ENCODE measurements at regions not wholly inside any gene's neighbourhood (a gene's known extent, or its start where the extent isn't known, plus 50 kb on each side); places are given as distances from the start of the nearest gene placed in this dataset.

GRCh38 chr13:80009760-80010159 is 331.2 kb downstream of the SPRY2 start:
- H3K27ac ChIP-seq (ENCODE audit: low read depth in 1 of 2, low read length in 1 of 2) = no peak overlapping the region
- H3K36me3 ChIP-seq (ENCODE audit: control insufficient read depth in 2 of 2, insufficient read depth in 2 of 2, low read length in 1 of 2) = no peaks in the 10 kb centered on the region
- H3K4me3 ChIP-seq (ENCODE audit: low read length in 2 of 2) = no peak overlapping the region
- H3K9me3 ChIP-seq (ENCODE audit: control insufficient read depth in 2 of 2, insufficient read depth in 1 of 2, low read length in 1 of 2) = no peaks in the 10 kb centered on the region
- H3K4me1 ChIP-seq (ENCODE audit: control insufficient read depth in 2 of 2, insufficient read depth in 2 of 2, low read length in 2 of 2) = no peaks in the 10 kb centered on the region
- DNase-seq (ENCODE audit: low read depth in 6 of 9, low spot score in 9 of 9) = no peak
- H3K27me3 ChIP-seq (ENCODE audit: control insufficient read depth in 2 of 2, insufficient read depth in 1 of 2, low read length in 1 of 2) = no peaks in the 10 kb centered on the region

GRCh38 chr13:80006940-80007339 is 334.0 kb downstream of the SPRY2 start:
- no peak overlapping the region for H3K27ac ChIP-seq (ENCODE audit: low read depth in 1 of 2, low read length in 1 of 2)
- no peaks in the 10 kb centered on the region for H3K27me3 ChIP-seq (ENCODE audit: control insufficient read depth in 2 of 2, insufficient read depth in 1 of 2, low read length in 1 of 2)
- no peaks in the 10 kb centered on the region for H3K4me1 ChIP-seq (ENCODE audit: control insufficient read depth in 2 of 2, insufficient read depth in 2 of 2, low read length in 2 of 2)
- 98% methylated on average over 4 of the region's 4 CpGs for WGBS
- H3K4me3 ChIP-seq (ENCODE audit: low read length in 2 of 2) = no peak overlapping the region
- no peaks in the 10 kb centered on the region for H3K36me3 ChIP-seq (ENCODE audit: control insufficient read depth in 2 of 2, insufficient read depth in 2 of 2, low read length in 1 of 2)
- no peaks in the 10 kb centered on the region for H3K9me3 ChIP-seq (ENCODE audit: control insufficient read depth in 2 of 2, insufficient read depth in 1 of 2, low read length in 1 of 2)
- DNase-seq (ENCODE audit: low read depth in 6 of 9, low spot score in 9 of 9) = no peak

- Histone ChIP-seq H3K9me3 (ENCODE audit: control insufficient read depth in 2 of 2, insufficient read depth in 1 of 2, low read length in 1 of 2) (no peaks in the 10 kb centered on the region), H3K27me3 (ENCODE audit: control insufficient read depth in 2 of 2, insufficient read depth in 1 of 2, low read length in 1 of 2) (no peaks in the 10 kb centered on the region), H3K36me3 (ENCODE audit: control insufficient read depth in 2 of 2, insufficient read depth in 2 of 2, low read length in 1 of 2) (no peaks in the 10 kb centered on the region), H3K27ac (ENCODE audit: low read depth in 1 of 2, low read length in 1 of 2) (no peak overlapping the region), H3K4me1 (ENCODE audit: control insufficient read depth in 2 of 2, insufficient read depth in 2 of 2, low read length in 2 of 2) (no peaks in the 10 kb centered on the region), H3K4me3 (ENCODE audit: low read length in 2 of 2) (no peak overlapping the region)
- DNase-seq (ENCODE audit: low read depth in 6 of 9, low spot score in 9 of 9) = no peak
Observed at GRCh38 chr13:80001510-80001842, 339.4 kb downstream of the SPRY2 start.

- Histone ChIP-seq H3K4me3 (ENCODE audit: low read length in 2 of 2) (no peak overlapping the region), H3K27me3 (ENCODE audit: control insufficient read depth in 2 of 2, insufficient read depth in 1 of 2, low read length in 1 of 2) (no peaks in the 10 kb centered on the region), H3K27ac (ENCODE audit: low read depth in 1 of 2, low read length in 1 of 2) (no peak overlapping the region), H3K9me3 (ENCODE audit: control insufficient read depth in 2 of 2, insufficient read depth in 1 of 2, low read length in 1 of 2) (no peaks in the 10 kb centered on the region), H3K36me3 (ENCODE audit: control insufficient read depth in 2 of 2, insufficient read depth in 2 of 2, low read length in 1 of 2) (no peaks in the 10 kb centered on the region), H3K4me1 (ENCODE audit: control insufficient read depth in 2 of 2, insufficient read depth in 2 of 2, low read length in 2 of 2) (no peaks in the 10 kb centered on the region)
- 32% methylated on average over 4 of the region's 4 CpGs for WGBS
- DNase-seq (ENCODE audit: low read depth in 6 of 9, low spot score in 9 of 9) = no peak
Observed at GRCh38 chr13:80000684-80001509, 340.0 kb downstream of the SPRY2 start.

GRCh38 chr13:79999601-80000000 is 341.3 kb downstream of the SPRY2 start:
- DNase-seq (ENCODE audit: low read depth in 6 of 9, low spot score in 9 of 9) = no peak
- whole genome bisulfite sequencing = 87% methylated on average over 1 of the region's 1 CpG
- H3K36me3 ChIP-seq (ENCODE audit: control insufficient read depth in 2 of 2, insufficient read depth in 2 of 2, low read length in 1 of 2) = no peaks in the 10 kb centered on the region
- H3K9me3 ChIP-seq (ENCODE audit: control insufficient read depth in 2 of 2, insufficient read depth in 1 of 2, low read length in 1 of 2) = no peaks in the 10 kb centered on the region
- no peaks in the 10 kb centered on the region for H3K4me1 ChIP-seq (ENCODE audit: control insufficient read depth in 2 of 2, insufficient read depth in 2 of 2, low read length in 2 of 2)
- no peak overlapping the region for H3K4me3 ChIP-seq (ENCODE audit: low read length in 2 of 2)
- no peak overlapping the region for H3K27ac ChIP-seq (ENCODE audit: low read depth in 1 of 2, low read length in 1 of 2)
- no peaks in the 10 kb centered on the region for H3K27me3 ChIP-seq (ENCODE audit: control insufficient read depth in 2 of 2, insufficient read depth in 1 of 2, low read length in 1 of 2)

- H3K4me1 ChIP-seq (ENCODE audit: control insufficient read depth in 2 of 2, insufficient read depth in 2 of 2, low read length in 2 of 2) = no peaks in the 10 kb centered on the region
- no peaks in the 10 kb centered on the region for H3K9me3 ChIP-seq (ENCODE audit: control insufficient read depth in 2 of 2, insufficient read depth in 1 of 2, low read length in 1 of 2)
- no peak overlapping the region for H3K27ac ChIP-seq (ENCODE audit: low read depth in 1 of 2, low read length in 1 of 2)
- no peak for DNase-seq (ENCODE audit: low read depth in 6 of 9, low spot score in 9 of 9)
- no peaks in the 10 kb centered on the region for H3K36me3 ChIP-seq (ENCODE audit: control insufficient read depth in 2 of 2, insufficient read depth in 2 of 2, low read length in 1 of 2)
- WGBS = 92% methylated on average over 4 of the region's 4 CpGs
- H3K27me3 ChIP-seq (ENCODE audit: control insufficient read depth in 2 of 2, insufficient read depth in 1 of 2, low read length in 1 of 2) = no peaks in the 10 kb centered on the region
- H3K4me3 ChIP-seq (ENCODE audit: low read length in 2 of 2) = no peak overlapping the region
Observed at GRCh38 chr13:79998381-79998880, 342.5 kb downstream of the SPRY2 start.

GRCh38 chr13:79997244-79997643 is 343.7 kb downstream of the SPRY2 start:
- DNase-seq (ENCODE audit: low read depth in 6 of 9, low spot score in 9 of 9) = no peak
- no peaks in the 10 kb centered on the region for H3K36me3 ChIP-seq (ENCODE audit: control insufficient read depth in 2 of 2, insufficient read depth in 2 of 2, low read length in 1 of 2)
- H3K4me3 ChIP-seq (ENCODE audit: low read length in 2 of 2) = no peak overlapping the region
- 59% methylated on average over 3 of the region's 3 CpGs for WGBS
- H3K27ac ChIP-seq (ENCODE audit: low read depth in 1 of 2, low read length in 1 of 2) = no peak overlapping the region
- no peaks in the 10 kb centered on the region for H3K27me3 ChIP-seq (ENCODE audit: control insufficient read depth in 2 of 2, insufficient read depth in 1 of 2, low read length in 1 of 2)
- no peaks in the 10 kb centered on the region for H3K9me3 ChIP-seq (ENCODE audit: control insufficient read depth in 2 of 2, insufficient read depth in 1 of 2, low read length in 1 of 2)
- no peaks in the 10 kb centered on the region for H3K4me1 ChIP-seq (ENCODE audit: control insufficient read depth in 2 of 2, insufficient read depth in 2 of 2, low read length in 2 of 2)

GRCh38 chr13:79995334-79995733 is 345.6 kb downstream of the SPRY2 start:
- Histone ChIP-seq H3K36me3 (ENCODE audit: control insufficient read depth in 2 of 2, insufficient read depth in 2 of 2, low read length in 1 of 2) (no peaks in the 10 kb centered on the region), H3K9me3 (ENCODE audit: control insufficient read depth in 2 of 2, insufficient read depth in 1 of 2, low read length in 1 of 2) (no peaks in the 10 kb centered on the region), H3K27me3 (ENCODE audit: control insufficient read depth in 2 of 2, insufficient read depth in 1 of 2, low read length in 1 of 2) (no peaks in the 10 kb centered on the region), H3K4me3 (ENCODE audit: low read length in 2 of 2) (no peak overlapping the region), H3K4me1 (ENCODE audit: control insufficient read depth in 2 of 2, insufficient read depth in 2 of 2, low read length in 2 of 2) (no peaks in the 10 kb centered on the region), H3K27ac (ENCODE audit: low read depth in 1 of 2, low read length in 1 of 2) (no peak overlapping the region)
- no peak for DNase-seq (ENCODE audit: low read depth in 6 of 9, low spot score in 9 of 9)

GRCh38 chr13:79992111-79992510 is 348.8 kb downstream of the SPRY2 start:
- no peak overlapping the region for H3K4me3 ChIP-seq (ENCODE audit: low read length in 2 of 2)
- no peak overlapping the region for H3K27ac ChIP-seq (ENCODE audit: low read depth in 1 of 2, low read length in 1 of 2)
- H3K27me3 ChIP-seq (ENCODE audit: control insufficient read depth in 2 of 2, insufficient read depth in 1 of 2, low read length in 1 of 2) = no peaks in the 10 kb centered on the region
- no peaks in the 10 kb centered on the region for H3K4me1 ChIP-seq (ENCODE audit: control insufficient read depth in 2 of 2, insufficient read depth in 2 of 2, low read length in 2 of 2)
- no peaks in the 10 kb centered on the region for H3K36me3 ChIP-seq (ENCODE audit: control insufficient read depth in 2 of 2, insufficient read depth in 2 of 2, low read length in 1 of 2)
- WGBS = 100% methylated on average over 1 of the region's 1 CpG
- H3K9me3 ChIP-seq (ENCODE audit: control insufficient read depth in 2 of 2, insufficient read depth in 1 of 2, low read length in 1 of 2) = no peaks in the 10 kb centered on the region
- no peak for DNase-seq (ENCODE audit: low read depth in 6 of 9, low spot score in 9 of 9)

All from thymus (tissue), 11 donors.